NCI-H69 (cell line): ENCODE measurements at regions not wholly inside any gene's neighbourhood (a gene's known extent, or its start where the extent isn't known, plus 50 kb on each side); places are given as distances from the start of the nearest gene placed in this dataset.
"Not testable (repeated sequence)": the region's sequence is repeated elsewhere in the genome, so short reads cannot be mapped to it uniquely, and the experiment has no call there.

ENCODE experiments used
- DNase-seq: peaks from one replicate; lab custom pipeline; 2025; lab: John Stamatoyannopoulos, UW

DNA sequence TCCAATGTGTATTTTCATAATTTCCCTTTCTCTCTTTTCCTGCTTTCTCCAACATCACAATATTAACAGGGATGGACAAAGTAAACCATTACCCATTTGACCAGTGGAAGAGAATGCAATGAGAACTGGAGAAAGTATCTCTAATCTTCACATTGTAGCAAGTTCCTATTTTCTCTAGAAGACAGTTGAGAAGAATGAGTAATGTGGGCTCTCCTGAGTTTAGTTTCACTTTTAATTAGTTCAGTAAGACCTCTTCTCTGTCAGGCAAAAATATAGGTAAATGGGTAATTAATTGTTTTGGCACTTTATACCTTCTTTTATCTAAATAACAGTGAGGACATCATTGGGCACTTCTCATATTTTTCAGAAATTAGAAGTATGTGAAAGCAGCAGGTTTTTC, 602.0 kb downstream of the GLUD2 start:
- no peak for DNase-seq

DNA sequence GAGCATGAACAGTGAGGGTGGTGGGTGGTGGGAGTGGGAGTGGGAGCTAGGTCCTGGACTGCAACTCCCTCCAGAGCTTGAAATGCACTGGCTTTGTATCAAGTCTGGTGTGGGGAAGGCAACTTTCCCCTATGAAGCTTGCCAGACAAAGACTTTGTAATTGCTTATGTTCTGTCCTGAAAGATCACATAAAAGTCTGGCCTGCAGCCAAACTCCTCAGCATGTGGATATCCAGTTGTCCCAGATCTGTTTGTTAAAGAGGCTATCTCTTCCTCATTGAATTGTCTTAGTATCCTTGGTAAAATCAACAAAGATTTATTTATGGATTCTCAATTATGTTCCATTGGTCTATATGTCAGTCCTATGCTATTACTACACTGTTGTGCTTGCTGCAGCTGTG, 607.9 kb downstream of the GLUD2 start:
- peak; percentile 69 for DNase-seq

DNA sequence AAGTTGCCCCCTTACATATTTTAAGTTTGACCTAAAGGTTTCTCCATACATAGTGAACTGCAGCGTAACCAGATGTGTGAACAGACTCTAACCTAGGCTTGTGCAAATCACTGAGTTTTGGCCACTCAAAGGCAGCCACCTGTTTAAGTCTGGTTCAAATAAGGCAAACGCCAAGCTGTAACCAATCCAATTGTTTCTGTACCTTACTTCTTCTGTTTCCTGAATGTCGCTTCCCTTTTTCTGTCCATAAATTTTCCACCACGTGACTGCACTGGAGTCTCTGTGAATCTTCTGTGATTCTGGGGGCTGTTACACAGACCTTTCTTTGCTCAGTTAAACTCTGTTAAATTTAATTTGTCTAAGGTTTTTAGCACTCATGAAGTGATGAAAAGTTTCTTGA, 618.8 kb downstream of the GLUD2 start:
- DNase-seq = no peak

DNA sequence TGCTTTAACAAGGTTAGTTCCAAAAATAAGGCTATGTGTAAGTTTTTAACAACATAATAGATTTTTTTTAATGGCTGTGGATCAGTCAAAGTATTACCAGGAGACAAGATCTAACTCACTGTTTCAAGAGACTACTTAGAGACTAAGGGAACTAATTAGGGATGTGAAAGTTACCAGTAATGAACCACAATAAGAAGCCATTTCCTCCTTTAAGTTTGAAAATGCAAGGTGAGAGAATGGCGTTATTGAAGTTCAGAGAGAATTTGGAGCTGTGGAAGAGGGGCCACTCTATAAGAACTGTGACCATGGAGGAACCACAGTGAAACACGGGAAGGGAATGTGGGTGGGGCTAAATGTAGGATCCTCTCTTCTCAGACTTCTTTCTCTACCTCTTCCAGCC, 624.2 kb downstream of the GLUD2 start:
- no peak for DNase-seq

DNA sequence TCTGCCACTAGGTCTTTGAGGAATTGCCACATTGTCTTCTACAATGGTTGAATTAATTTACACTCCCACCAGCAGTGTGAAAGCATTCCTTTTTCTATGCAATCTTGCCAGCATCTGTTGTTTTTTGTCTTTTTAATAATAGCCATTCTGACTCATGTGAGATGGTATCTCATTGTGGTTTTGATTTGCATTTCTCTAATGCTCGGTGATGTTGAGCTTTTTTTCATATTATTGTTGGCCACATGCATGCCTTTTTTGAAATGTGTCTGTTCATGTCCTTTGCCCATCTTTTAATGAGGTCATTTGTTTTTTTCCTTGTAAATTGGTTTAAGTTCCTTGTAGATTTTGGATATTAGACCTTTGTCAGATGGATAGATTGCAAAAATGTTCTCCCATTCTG, 661.8 kb downstream of the GLUD2 start:
- not testable (repeated sequence) for DNase-seq

DNA sequence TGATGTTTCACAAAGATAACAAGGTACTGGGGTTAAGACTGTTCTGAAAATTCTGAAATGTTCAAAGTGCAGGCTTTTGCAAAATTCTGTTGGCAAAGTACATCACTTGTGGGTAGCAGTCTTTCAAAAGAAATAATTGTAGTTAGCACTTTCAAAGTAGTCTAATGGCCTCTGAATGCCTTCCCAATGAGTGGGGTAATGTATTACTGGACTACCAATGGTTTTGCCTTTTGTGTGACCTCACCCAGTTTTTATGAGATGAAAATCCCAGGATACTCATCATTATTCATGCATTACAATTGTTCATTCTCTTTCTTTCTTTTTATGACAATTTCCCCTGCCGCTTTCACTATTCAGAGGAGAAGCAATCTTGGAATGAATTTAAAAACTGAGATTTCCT, 686.1 kb downstream of the GLUD2 start:
- DNase-seq = no peak

DNA sequence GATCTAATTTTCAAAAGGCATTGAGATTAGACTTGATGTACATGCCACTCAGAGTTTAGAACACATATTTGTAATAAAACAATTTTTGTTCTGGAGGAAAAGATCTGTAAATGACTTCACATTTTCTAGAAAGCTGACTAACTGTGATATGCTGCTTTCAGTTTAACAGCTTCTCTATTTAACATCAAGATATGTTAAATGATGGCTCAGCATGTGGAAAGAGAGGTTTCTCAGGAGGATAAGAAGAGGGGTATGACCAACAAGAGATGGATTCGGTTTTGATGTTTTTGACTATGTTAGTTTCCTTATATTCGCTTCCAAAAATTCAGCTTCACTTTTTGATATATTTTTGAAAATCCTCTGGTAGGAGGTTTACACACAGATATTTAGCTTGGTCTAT, 698.7 kb downstream of the GLUD2 start:
- DNase-seq = no peak

DNA sequence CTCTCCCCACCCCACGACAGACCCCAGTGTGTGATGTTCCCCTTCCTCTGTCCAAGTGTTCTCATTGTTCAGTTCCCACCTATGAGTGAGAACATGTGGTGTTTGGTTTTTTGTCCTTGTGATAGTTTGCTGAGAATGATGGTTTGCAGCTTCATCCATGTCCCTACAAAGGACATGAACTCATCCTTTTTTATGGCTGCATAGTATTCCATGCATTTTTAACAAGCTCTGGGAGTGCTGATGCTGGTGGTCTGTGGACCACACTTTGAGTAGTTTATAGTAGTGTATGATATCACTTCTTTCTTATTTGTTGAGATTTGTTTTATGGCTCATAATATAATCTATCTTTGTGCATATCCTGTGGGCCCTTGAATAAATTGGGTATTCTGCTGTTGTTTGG, 706.2 kb downstream of the GLUD2 start:
- not testable (repeated sequence) for DNase-seq

DNA sequence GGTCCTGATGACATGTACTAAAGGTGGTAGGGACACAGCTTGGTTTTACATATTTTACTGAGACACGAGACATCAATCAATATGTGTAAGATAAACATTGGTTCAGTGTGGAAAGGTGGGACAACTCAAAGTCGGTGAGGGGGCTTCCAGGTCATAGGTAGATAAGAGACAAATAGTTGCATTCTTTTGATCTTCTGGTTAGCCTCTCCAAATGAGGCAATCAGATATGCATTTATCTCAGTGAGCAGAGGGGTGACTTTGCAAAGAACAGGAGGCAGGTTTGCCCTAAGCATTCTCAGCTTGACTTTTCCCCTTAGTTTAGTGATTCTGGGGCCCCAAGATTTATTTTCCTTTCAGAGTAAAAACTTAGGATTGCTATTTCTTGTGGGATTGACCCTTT, 706.9 kb downstream of the GLUD2 start:
- no peak for DNase-seq

DNA sequence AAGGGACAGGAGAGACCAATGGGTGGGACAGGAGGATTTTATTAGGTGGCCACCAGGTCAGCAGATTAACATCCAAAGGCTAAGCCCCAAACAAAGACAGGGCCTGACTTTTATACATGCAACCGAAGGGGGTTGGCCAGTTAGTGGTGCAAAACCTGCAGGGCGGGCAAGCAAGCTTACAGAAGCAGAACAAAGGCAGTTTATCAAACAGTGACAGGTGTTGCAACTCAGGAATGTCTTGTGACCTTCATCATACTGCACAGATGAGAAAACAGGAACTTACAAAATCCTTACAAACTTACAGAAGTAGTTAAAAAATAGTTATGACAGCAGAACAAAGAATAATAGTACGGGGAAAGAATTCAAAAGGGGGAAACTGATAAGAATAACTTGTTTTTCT, 708.1 kb downstream of the GLUD2 start:
- DNase-seq = no peak

DNA sequence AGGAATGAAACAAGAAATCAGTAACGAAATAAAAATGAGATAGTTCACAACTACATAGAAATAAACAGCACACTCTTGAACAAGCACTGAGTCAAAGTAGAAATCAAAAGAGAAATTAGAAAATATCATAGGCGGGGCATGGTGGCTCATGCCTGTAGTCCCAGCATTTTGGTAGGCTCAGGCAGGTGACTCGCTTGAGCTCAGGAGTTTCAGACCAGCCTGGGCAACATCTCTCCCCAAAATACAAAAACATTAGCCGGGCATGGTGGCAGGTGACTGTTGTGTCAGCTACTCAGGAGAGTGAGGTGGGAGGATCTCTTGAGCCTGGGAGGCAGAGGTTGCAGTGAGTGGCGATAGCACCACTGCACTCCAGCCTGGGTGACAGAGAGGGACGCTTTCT, 714.4 kb downstream of the GLUD2 start:
- DNase-seq = no peak

DNA sequence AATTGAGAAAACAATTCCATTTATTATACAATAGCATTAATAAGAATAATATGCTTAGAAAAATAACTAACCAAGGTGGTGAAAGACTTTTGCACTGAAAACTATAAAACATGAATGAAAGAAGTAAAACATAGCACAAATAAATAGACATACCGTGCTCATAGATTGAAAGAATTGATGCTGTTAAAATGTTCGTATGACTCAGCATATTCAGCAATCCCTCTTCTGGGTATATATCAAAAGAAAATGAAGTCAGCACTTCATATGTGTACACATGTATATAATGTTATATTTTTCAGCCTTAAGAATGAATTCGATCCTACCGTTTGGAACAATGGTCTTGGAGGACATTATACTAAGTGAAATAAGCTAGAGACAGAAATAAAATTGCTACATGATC, 716.3 kb downstream of the GLUD2 start:
- DNase-seq = no peak

DNA sequence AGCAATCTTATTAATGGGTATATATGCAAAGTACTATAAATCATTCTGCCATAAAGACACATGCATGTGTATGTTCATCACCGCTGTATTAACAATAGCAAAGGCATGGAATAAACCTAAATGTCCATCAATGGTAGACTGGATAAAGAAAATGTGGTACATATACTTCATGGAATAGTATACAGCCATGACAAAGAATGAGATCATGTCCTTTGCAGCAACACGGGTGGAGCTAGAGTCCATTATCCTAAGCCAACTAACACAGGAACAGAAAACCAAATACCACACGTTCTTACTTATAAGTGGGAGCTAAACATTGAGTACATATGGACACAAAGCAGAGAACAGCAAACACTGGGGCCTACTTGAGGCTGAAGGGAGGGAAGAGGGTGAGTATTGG, 720.8 kb downstream of the GLUD2 start:
- not testable (repeated sequence) for DNase-seq

DNA sequence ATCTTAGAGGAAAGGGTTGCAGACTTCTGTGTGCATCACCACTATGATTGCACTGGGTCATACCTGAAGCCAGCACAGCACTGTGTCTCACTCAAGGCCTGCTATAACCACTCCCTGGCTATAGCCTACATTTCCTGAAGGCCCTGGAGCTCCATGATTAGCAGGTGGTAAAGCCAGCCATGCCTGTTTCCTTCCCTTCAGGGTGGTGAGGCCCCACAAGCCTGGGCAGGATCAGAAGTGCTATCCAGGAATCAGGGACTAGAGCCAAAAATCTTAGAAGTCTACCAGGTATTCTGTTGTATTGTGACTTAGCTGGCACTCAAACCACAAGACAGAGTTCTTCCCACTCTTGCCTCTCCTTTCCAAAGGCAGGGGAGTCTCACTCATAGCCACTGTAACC, 734.6 kb downstream of the GLUD2 start:
- DNase-seq = no peak

DNA sequence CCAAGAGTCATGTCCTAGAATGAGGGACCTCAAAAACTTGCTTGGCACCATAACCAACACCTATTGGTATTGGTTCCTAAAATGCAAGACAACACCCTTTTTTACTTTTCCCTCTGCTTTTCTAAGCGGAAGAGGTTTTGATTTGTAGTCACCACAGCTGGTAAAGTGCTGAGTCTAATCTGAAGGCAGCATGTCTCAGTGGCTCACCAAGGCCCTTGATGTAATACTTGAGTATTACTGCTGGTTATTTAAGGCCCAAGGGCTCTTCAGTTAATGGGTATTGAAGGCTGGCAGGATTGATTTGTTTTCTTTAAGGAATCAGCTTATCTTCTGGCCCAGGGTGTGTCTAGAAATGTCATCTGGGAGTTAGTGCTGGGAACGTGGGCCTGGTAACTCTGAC, 735.1 kb downstream of the GLUD2 start:
- DNase-seq = no peak

DNA sequence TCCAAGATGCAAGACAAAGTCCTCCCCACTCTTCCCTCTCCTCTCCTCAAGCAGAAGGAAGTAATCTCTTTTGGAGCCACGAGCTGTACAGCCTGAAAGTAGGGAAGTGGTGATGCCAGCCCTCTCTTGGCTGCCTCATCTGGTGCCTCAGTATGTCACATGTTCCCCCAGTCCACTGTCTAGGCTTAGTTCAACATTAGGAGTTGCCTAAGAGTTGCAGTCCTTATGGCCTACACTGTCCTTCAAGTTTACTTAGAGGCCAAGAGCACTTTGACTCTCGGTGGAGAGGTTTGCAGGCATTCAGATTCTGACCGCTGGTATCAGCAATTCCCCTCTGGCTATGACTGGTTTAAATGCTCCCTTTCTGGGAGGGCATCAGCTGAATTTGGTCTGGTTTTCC, 735.6 kb downstream of the GLUD2 start:
- no peak for DNase-seq

DNA sequence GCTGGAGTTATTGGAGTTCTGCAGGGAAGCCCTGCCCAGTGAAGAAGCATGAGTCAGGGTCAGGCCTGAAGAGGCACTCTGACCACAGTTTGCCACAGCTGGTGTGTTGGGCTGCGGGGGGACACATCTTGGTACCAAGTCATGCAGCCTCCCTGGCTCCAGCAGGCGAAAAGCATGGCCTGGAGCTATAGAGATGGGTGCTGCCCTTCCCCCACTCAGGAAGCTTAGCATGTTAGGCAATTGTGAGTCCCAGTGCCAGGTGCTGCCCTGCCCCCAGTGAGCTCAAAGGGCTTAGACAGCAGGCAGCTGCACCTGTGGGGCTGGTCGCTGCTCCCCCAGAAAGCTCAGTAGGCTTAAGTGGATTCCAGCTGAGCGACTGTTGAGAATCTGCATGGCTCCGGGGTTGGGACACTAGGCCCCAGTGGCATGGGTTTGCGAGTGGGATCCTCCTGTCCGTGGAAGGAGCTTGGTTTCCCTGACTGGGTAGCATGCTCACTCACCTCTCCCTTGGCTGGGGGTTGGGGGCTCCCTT, 755.5 kb downstream of the GLUD2 start:
- peak; percentile 23 for DNase-seq

DNA sequence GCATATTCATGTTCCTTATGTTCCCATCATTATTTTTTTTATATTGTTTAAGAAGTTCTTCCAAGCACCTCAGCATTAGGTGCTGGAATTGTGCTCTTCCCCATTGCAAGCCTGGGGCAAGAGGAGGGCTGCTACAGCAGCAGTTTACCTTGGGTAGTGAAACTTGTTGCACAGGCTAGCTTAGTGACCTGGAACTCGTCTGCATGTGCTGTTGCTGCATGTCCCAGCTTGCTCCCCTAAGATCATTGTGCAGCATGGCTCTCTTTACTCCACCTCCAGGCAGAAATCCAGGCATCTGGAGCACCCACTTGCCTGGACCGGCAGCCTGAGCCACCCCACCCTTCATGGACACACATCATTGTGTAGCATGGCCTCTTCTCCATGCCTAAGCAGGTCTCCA, 776.0 kb downstream of the GLUD2 start:
- DNase-seq = no peak

DNA sequence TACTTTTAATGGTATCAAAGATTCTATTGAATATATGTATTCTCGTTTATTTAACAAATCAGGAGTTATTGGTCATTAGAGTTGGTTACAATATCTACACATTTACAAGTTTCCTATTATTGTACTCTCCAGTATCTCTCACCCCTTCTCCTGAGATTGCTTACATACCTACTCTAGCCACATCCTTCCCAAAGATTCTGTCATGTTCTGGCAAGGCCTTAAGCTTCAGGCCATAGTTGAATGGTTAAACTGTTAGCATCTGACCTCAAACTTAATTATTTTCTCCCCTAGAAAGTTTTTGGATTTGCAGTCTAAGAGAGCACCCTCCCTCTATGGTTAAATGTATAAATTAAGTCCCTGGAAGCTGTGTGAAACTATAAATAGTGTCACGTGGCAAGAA, 784.2 kb downstream of the GLUD2 start:
- no peak for DNase-seq

DNA sequence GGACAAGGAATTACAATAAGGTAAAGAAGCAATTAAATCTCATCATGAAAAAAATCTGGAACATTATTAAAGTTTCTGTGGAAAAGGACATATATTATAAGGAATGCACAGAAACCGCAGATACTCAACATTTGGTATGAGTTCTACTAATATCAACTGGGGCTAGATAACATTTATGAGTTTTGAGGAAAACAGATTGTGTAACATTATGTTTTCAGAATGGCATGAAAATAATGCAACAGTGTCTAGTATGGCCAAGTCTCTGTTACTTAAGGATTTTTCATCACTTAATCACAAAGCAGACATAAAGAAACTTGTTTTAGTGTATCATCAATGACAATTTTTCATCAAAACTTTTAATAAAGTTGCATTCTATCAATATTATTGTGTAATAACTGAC, 785.0 kb downstream of the GLUD2 start:
- DNase-seq = no peak

DNA sequence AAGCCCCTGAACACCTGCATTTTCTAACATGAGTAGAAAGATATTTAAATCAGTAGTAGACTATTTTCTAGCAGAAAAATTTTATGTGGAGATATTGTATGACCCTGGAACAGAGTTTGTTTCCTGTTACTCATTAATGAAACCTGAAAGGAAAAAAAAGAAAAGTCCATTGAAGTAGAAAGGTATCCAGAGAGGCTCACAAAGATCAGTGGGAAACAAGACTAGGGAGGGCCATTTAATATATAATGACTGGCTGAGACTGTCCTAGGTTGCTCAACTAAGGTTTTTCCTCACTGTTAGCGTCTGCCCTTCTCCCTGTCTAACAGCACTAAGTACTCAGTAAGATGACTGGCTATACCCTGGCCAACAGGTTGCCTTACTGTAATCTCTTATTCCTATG, 788.6 kb downstream of the GLUD2 start:
- DNase-seq = no peak

DNA sequence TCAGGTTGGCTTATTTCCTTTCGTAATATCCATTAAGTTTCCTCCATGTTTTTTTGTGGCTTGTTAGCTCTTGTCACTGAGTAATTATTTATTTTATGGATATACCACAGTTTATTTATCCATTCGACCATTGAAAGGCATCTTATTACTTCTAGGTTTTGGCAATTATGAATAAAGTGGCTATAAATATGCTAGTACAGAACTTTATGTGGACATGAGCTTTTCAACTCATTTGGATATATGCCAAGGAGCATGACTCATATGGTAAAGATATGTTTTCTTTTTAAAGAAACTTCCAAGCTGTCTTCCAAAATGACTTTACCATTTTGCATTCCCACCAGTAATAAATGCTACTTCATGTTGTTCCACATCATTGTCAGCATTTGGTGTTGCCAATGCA, 803.6 kb downstream of the GLUD2 start:
- DNase-seq = peak; percentile 31

DNA sequence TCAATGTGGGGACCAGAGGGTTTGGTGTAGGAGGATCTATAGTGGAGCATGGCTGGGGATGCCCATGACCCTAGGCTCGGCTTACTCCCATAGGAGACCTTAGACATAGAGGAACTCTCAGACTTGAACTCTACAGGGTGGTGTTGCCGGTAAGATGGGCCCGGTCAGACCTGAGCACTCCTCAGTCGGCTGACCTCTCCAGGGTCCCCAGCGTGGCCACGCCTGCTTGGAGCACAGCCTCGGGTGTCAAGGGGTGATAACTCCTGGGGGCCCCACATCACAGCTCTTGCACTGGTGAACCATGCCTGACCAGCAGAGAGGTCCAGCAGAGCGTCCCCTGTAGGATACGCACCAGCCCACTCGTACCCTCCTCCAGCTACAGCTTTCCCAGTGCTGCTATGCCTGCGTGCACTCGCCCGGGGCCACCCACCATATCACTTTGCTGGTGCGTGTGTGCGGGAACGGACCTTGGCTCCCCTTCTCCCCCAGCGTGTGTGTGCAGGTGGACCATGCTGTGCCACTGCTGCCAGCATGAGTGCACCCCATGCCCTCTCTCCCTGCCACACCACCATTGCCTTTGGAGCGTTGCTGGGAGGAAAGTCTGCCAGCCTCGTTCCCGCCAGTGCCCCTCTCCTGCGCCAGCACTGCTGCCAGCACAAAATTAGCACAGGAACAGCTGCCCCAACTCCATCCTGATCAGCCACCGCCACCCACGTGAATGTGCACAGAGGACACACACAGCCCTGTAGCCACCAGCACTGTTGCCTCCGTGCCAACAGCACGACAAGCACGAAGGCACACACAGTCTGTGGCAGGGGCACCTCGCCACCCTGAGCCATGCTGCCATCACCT, 806.6 kb downstream of the GLUD2 start:
- no peak for DNase-seq

DNA sequence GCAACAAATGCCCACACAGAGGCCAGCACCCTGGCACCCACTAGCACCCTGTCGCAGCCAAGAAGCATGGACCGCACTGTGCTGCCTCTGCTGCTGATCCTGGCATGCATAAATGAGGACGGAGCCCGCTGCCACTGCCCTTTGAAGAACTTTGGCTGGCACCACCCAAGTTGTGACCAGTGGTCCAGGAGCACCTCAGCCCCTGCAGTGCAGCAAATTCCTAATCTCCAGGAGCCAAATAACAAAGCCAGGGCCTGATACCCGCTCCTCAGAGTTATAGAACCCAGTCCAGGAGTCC, 807.2 kb downstream of the GLUD2 start:
- no peak for DNase-seq
